ENCODE measurements at regions not wholly inside any gene's neighbourhood (a gene's known extent, or its start where the extent isn't known, plus 50 kb on each side); places are given as distances from the start of the nearest gene placed in this dataset.
A peak's percentile ranks its signal among the peaks of the same experiment; 100 is the strongest.

GRCh38 chr14:89029961-89030694, 205.7 kb downstream of the TTC8 start:
- 61 to 100% (median 72%) methylated on average over 2 to 9 of the region's 9 CpGs; no CpG with 5 or more reads in 2 of the 10 experiments for WGBS, 10 experiments
- in situ Hi-C loops (cut with MboI; ENCODE audit: low pct_unique_long_range_greater_than_20kb in 2 of 9, low sequenced_read_pairs in 9 of 9, unreplicated experiment in 9 of 9) = loop anchor here in 8 of 9 experiments (25.0 kb wide), 5 partner anchors 332 to 882 kb away; partner anchors contain the start of gene FOXN3 (in 1 of the 8)
- Histone ChIP-seq H3K4me3 (no peak overlapping the region), H3K27ac (no peak overlapping the region), H3K4me1 (replicated peaks in 1 of 2) (no peaks in the 10 kb centered on the region)
- no peak for ATAC-seq (replicated peaks in 6 of 8)

- no peak for ATAC-seq (replicated peaks in 6 of 8)
- no peak overlapping the region for H3K27ac ChIP-seq
- in situ Hi-C loops (cut with MboI; ENCODE audit: low pct_unique_long_range_greater_than_20kb in 2 of 9, low sequenced_read_pairs in 9 of 9, unreplicated experiment in 9 of 9) = loop anchor here in 8 of 9 experiments (25.0 kb wide), 5 partner anchors 331 to 881 kb away; partner anchors contain the start of gene FOXN3 (in 1 of the 8)
- no peak overlapping the region for H3K4me3 ChIP-seq
- H3K4me1 ChIP-seq (replicated peaks in 1 of 2) = no peaks in the 10 kb centered on the region
- 63 to 100% (median 83%) methylated on average over 1 to 3 of the region's 3 CpGs; no CpG with 5 or more reads in 4 of the 10 experiments for WGBS, 10 experiments
Measured at GRCh38 chr14:89030921-89031320, 206.5 kb downstream of the TTC8 start.

- in situ Hi-C loops (cut with MboI; ENCODE audit: low pct_unique_long_range_greater_than_20kb in 2 of 9, low sequenced_read_pairs in 9 of 9, unreplicated experiment in 9 of 9) = loop anchor here in 8 of 9 experiments (25.0 kb wide), 5 partner anchors 330 to 880 kb away; partner anchors contain the start of gene FOXN3 (in 1 of the 8)
- Histone ChIP-seq H3K27ac (no peak overlapping the region), H3K4me1 (replicated peaks in 1 of 2) (no peaks in the 10 kb centered on the region), H3K4me3 (no peak overlapping the region)
- no peak for ATAC-seq (replicated peaks in 6 of 8)
- WGBS, 10 experiments = 61 to 100% (median 93%) methylated on average over 2 to 6 of the region's 8 CpGs; no CpG with 5 or more reads in 1 of the 10 experiments
Measured at GRCh38 chr14:89032086-89032649, 207.7 kb downstream of the TTC8 start.

- in situ Hi-C loops (cut with MboI; ENCODE audit: low pct_unique_long_range_greater_than_20kb in 2 of 9, low sequenced_read_pairs in 9 of 9, unreplicated experiment in 9 of 9) = loop anchor here in 8 of 9 experiments (25.0 kb wide), 5 partner anchors 329 to 879 kb away; partner anchors contain the start of gene FOXN3 (in 1 of the 8)
- Histone ChIP-seq H3K4me1 (replicated peaks in 1 of 2) (no peaks in the 10 kb centered on the region), H3K4me3 (no peak overlapping the region), H3K27ac (no peak overlapping the region)
- WGBS, 10 experiments = 88 to 100% (median 94%) methylated on average over 1 to 6 of the region's 6 CpGs; no CpG with 5 or more reads in 5 of the 10 experiments
- peak in 1 of 8 experiments; percentile 19 for ATAC-seq (replicated peaks in 6 of 8)
Measured at GRCh38 chr14:89033756-89034155, 209.3 kb downstream of the TTC8 start.

DNA sequence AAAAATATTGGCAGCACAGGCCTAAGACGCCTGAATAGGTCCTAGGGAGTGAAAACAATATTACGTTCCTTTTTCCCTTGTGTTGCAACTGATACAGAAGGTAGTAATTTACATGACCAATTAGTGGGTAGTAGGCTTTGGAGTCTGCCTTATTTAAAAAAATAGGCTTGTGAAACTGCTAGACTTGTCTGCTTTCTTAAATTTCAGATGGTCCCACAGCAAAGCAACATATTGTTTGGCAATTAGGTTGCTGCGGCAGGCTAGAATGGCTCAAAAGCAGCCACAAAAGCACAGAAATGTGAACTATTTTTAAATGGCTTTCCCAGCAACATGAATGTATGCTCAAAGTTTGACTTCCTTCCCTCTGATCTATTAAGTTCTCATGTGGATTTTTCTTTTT, 211.9 kb downstream of the TTC8 start:
- 29 to 100% (median 93%) methylated on average over 1 to 3 of the region's 3 CpGs; no CpG with 5 or more reads in 3 of the 10 experiments for WGBS, 10 experiments
- Histone ChIP-seq H3K27ac (no peak overlapping the region), H3K4me3 (no peak overlapping the region), H3K4me1 (replicated peaks in 1 of 2) (peaks cover 0 to 9% of the 10 kb centered on the region in 2 donors)
- ATAC-seq (replicated peaks in 6 of 8) = no peak
- in situ Hi-C loops (cut with MboI; ENCODE audit: low pct_unique_long_range_greater_than_20kb in 2 of 9, low sequenced_read_pairs in 9 of 9, unreplicated experiment in 9 of 9) = loop anchor here in 8 of 9 experiments (25.0 kb wide), 5 partner anchors 326 to 876 kb away; partner anchors contain the start of gene FOXN3 (in 1 of the 8)

DNA sequence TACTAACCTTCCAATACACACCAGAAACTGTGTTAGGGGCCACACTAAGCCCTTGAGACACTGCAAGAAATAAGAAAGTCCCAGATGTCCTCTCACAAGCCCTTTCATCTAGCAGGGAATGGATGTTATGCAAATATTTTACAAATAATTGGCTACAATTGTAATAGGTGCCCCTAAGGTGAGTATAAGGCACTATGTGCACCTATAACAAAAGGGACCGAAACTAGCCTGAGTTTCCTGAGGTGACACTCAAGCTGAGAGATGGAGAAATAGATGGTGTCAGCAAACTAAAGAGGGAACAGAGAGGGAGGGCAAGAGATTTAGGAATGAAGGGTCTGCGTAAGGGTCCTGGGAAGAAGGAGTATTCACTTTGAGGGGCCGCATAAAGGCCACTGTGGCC, 212.6 kb downstream of the TTC8 start:
- 50 to 100% (median 83%) methylated on average over 1 to 3 of the region's 3 CpGs; no CpG with 5 or more reads in 1 of the 10 experiments for WGBS, 10 experiments
- H3K4me1 ChIP-seq (replicated peaks in 1 of 2) = peaks cover 0 to 9% of the 10 kb centered on the region in 2 donors
- no peak for ATAC-seq (replicated peaks in 6 of 8)
- in situ Hi-C loops (cut with MboI; ENCODE audit: low pct_unique_long_range_greater_than_20kb in 2 of 9, low sequenced_read_pairs in 9 of 9, unreplicated experiment in 9 of 9) = loop anchor here in 8 of 9 experiments (25.0 kb wide), 5 partner anchors 325 to 875 kb away; partner anchors contain the start of gene FOXN3 (in 1 of the 8)
- H3K4me3 ChIP-seq = no peak overlapping the region
- no peak overlapping the region for H3K27ac ChIP-seq

GRCh38 chr14:89040080-89040459, 215.6 kb downstream of the TTC8 start:
- Histone ChIP-seq H3K4me1 (replicated peaks in 1 of 2) (peaks cover 0 to 9% of the 10 kb centered on the region in 2 donors), H3K27ac (no peak overlapping the region), H3K4me3 (no peak overlapping the region)
- peak in 4 of 8 experiments; percentile 4 to 24 (median 10) for ATAC-seq (replicated peaks in 6 of 8)
- in situ Hi-C loops (cut with MboI; ENCODE audit: low pct_unique_long_range_greater_than_20kb in 2 of 9, low sequenced_read_pairs in 9 of 9, unreplicated experiment in 9 of 9) = loop anchor here (10.0 to 25.0 kb wide), 7 partner anchors 322 to 875 kb away; partner anchors contain the start of gene FOXN3 (in 2 of the 9)
- WGBS, 10 experiments = 27 to 100% (median 47%) methylated on average over 1 to 6 of the region's 6 CpGs; no CpG with 5 or more reads in 1 of the 10 experiments

DNA sequence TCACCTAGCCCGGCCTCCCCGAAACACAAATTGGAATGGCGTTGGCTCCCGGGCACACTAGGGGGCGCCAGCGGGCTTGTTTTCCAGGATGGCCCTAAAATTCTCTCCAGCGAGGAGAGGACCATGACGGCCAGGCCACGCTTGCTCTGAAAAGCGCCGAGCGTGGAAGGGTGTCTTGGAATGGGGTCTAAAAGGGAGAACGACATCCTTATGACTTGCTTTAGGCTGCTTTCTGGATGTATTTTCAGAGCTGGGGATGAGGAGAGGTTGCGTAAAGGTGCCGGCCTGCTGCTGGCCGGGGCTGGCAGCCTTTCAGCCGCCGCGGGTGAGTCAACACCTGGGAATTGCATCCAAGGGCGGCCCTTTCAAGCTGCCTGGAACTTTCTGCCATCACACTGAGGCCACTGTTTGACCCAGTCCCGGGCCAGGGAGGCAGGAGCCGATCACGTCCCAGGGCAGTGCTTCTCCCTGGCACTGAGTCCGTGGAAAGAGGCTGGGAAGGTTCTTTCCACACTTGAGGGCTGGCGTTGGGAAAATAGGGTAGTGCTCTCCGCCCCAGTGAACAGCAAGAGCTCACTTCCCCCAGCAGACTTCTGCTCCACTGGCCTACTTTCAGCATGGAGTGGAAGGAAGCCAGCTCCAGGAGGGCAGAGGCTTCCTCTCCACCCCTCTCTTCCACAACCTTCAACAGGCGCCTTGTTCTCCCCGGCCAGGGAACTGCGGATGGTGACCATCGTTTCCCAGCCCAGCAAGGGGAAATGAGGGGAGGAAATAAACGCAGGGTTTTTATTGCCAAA, 216.2 kb downstream of the TTC8 start:
- ATAC-seq (replicated peaks in 6 of 8) = peak; percentile 89 to 96 (median 95)
- Histone ChIP-seq H3K27ac (peak overlapping the region in 1 of 2 donors; percentile 6), H3K4me3 (peak overlapping the region in 2 of 5 donors; percentile 5 to 17), H3K4me1 (replicated peaks in 1 of 2) (peaks cover 0 to 9% of the 10 kb centered on the region in 2 donors)
- 2 to 84% (median 19%) methylated on average over 1 to 14 of the region's 31 CpGs; no CpG with 5 or more reads in 1 of the 10 experiments for WGBS, 10 experiments
- in situ Hi-C loops (cut with MboI; ENCODE audit: low pct_unique_long_range_greater_than_20kb in 2 of 9, low sequenced_read_pairs in 9 of 9, unreplicated experiment in 9 of 9) = loop anchor here (10.0 to 25.0 kb wide), 7 partner anchors 322 to 874 kb away; partner anchors contain the start of gene FOXN3 (in 2 of the 9)

DNA sequence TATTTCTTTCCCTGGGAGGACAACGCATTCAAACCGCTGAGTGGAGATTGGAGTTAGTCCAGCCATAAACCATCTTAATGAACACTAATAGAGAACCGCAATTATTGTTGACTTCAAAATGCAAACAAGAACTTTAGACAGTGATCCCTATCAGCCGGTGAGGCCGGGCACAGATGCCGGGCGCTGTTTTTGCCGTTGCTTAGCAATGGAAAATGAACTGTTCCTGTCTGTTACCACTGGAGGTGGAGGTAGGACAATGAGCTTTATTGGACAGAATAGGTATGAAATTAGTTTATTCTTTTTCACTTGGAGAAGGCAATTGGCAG, 216.8 kb downstream of the TTC8 start:
- ATAC-seq (replicated peaks in 6 of 8) = peak in 3 of 8 experiments; percentile 4 to 45 (median 5)
- 33 to 100% (median 70%) methylated on average over 1 to 8 of the region's 8 CpGs; no CpG with 5 or more reads in 2 of the 10 experiments for WGBS, 10 experiments
- H3K4me3 ChIP-seq = no peak overlapping the region
- in situ Hi-C loops (cut with MboI; ENCODE audit: low pct_unique_long_range_greater_than_20kb in 2 of 9, low sequenced_read_pairs in 9 of 9, unreplicated experiment in 9 of 9) = loop anchor here (10.0 to 25.0 kb wide), 7 partner anchors 321 to 874 kb away; partner anchors contain the start of gene FOXN3 (in 2 of the 9)
- no peak overlapping the region for H3K27ac ChIP-seq
- H3K4me1 ChIP-seq (replicated peaks in 1 of 2) = peaks cover 0 to 9% of the 10 kb centered on the region in 2 donors

DNA sequence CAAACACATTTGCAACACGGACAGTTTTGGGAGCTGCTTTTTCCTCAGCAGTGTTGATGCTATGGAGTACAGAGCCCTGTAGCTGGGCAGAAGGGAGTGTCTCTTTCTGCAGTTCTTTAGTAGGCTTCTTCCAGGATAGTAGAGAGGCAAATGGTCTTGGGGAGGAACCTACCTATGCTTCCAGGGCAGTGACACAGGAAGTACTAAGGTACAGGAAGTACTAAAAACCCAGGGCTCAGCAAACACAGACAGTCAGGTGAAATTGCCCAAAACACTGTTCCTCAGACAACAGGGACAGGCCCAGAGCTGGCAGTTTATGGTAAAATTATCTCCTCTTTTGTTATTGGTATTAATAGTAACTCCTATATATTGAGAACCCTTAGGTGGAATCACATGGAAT, 217.6 kb downstream of the TTC8 start:
- H3K4me1 ChIP-seq (replicated peaks in 1 of 2) = peaks cover 0 to 9% of the 10 kb centered on the region in 2 donors
- in situ Hi-C loops (cut with MboI; ENCODE audit: low pct_unique_long_range_greater_than_20kb in 2 of 9, low sequenced_read_pairs in 9 of 9, unreplicated experiment in 9 of 9) = loop anchor here (10.0 to 25.0 kb wide), 7 partner anchors 320 to 873 kb away; partner anchors contain the start of gene FOXN3 (in 2 of the 9)
- no peak overlapping the region for H3K4me3 ChIP-seq
- ATAC-seq (replicated peaks in 6 of 8) = no peak
- 70 to 100% (median 100%) methylated on average over 1 of the region's 1 CpG; no CpG with 5 or more reads in 2 of the 10 experiments for WGBS, 10 experiments
- no peak overlapping the region for H3K27ac ChIP-seq

- Histone ChIP-seq H3K4me1 (replicated peaks in 1 of 2) (no peaks in the 10 kb centered on the region), H3K27ac (no peak overlapping the region), H3K4me3 (no peak overlapping the region)
- WGBS, 10 experiments = 52 to 100% (median 76%) methylated on average over 1 to 5 of the region's 5 CpGs; no CpG with 5 or more reads in 1 of the 10 experiments
- in situ Hi-C loops (cut with MboI; ENCODE audit: low pct_unique_long_range_greater_than_20kb in 2 of 9, low sequenced_read_pairs in 9 of 9, unreplicated experiment in 9 of 9) = no loop called here
- no peak for ATAC-seq (replicated peaks in 6 of 8)
Measured at GRCh38 chr14:89053303-89053702, 228.9 kb downstream of the TTC8 start.

GRCh38 chr14:89056394-89056793, 231.9 kb downstream of the TTC8 start:
- 80 to 87% methylated on average over 1 to 3 of the region's 4 CpGs; no CpG with 5 or more reads in 8 of the 10 experiments for WGBS, 10 experiments
- in situ Hi-C loops (cut with MboI; ENCODE audit: low pct_unique_long_range_greater_than_20kb in 2 of 9, low sequenced_read_pairs in 9 of 9, unreplicated experiment in 9 of 9) = no loop called here
- no peak for ATAC-seq (replicated peaks in 6 of 8)
- Histone ChIP-seq H3K4me3 (no peak overlapping the region), H3K4me1 (replicated peaks in 1 of 2) (no peaks in the 10 kb centered on the region), H3K27ac (no peak overlapping the region)

Measured in motor neuron (in vitro differentiated cells).